ENCODE measurements at regions not wholly inside any gene's neighbourhood (a gene's known extent, or its start where the extent isn't known, plus 50 kb on each side); places are given as distances from the start of the nearest gene placed in this dataset.

- TF ChIP-seq BHLHE40 (IDR thresholded peaks at IDR 0.05; ENCODE audit: low read depth, low read length) (no peak), MAZ (IDR thresholded peaks at IDR 0.05; ENCODE audit: borderline replicate concordance, low read depth, low read length) (no peak), FOS (IDR thresholded peaks at IDR 0.05; ENCODE audit: low read depth, low read length) (no peak), SMC3 (IDR thresholded peaks at IDR 0.05; ENCODE audit: low read depth, low read length) (no peak), CEBPB (IDR thresholded peaks at IDR 0.05; ENCODE audit: low read depth, low read length) (no peak), RCOR1 (IDR thresholded peaks at IDR 0.05; ENCODE audit: insufficient replicate concordance, low read length) (no peak), CTCF (conservative IDR thresholded peaks at IDR 0.05; ENCODE audit: low read depth, low read length) (no peak), USF2 (IDR thresholded peaks at IDR 0.05; ENCODE audit: low read depth, low read length) (no peak), RFX5 (IDR thresholded peaks at IDR 0.05; ENCODE audit: low read depth, low read length) (no peak), CHD1 (IDR thresholded peaks at IDR 0.05; ENCODE audit: low read depth, low read length) (no peak), MAFK (IDR thresholded peaks at IDR 0.05; ENCODE audit: low read depth, low read length) (no peak), MXI1 (IDR thresholded peaks at IDR 0.05; ENCODE audit: borderline replicate concordance, low read depth, low read length) (no peak), POLR2A (IDR thresholded peaks at IDR 0.05; ENCODE audit: low read depth, low read length) (no peak)
- TF ChIP-seq, protein P1, sequence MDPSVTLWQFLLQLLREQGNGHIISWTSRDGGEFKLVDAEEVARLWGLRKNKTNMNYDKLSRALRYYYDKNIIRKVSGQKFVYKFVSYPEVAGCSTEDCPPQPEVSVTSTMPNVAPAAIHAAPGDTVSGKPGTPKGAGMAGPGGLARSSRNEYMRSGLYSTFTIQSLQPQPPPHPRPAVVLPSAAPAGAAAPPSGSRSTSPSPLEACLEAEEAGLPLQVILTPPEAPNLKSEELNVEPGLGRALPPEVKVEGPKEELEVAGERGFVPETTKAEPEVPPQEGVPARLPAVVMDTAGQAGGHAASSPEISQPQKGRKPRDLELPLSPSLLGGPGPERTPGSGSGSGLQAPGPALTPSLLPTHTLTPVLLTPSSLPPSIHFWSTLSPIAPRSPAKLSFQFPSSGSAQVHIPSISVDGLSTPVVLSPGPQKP (IDR thresholded peaks at IDR 0.05; ENCODE audit: borderline replicate concordance, low read depth, low read length) = no peak
- no peak overlapping the region for H2BK120ac ChIP-seq (ENCODE audit: low read depth, low read length)
- no peaks in the 10 kb centered on the region for H3K4me1 ChIP-seq (ENCODE audit: control insufficient read depth, insufficient read depth, low read length)
- DNase-seq = no peak
- no peak overlapping the region for H2AK9ac ChIP-seq (replicated peaks; ENCODE audit: low read depth, low read length, poor library complexity)
- H2AK5ac ChIP-seq (ENCODE audit: low read depth, low read length) = no peak overlapping the region
- H3K14ac ChIP-seq (replicated peaks; ENCODE audit: low read depth, low read length) = no peak overlapping the region
- H3K18ac ChIP-seq (ENCODE audit: low read depth, low read length) = no peak overlapping the region
- no peaks in the 10 kb centered on the region for H3K9me1 ChIP-seq (ENCODE audit: insufficient read depth, low read length)
- no peak overlapping the region for H2AFZ ChIP-seq (replicated peaks; ENCODE audit: low read length, poor library complexity)
- no peak for ATAC-seq (ENCODE audit: low read depth)
- CTCF ChIA-PET = no interaction called here
- no peaks in the 10 kb centered on the region for H4K20me1 ChIP-seq (ENCODE audit: insufficient read depth, low read length)
- H2BK15ac ChIP-seq (ENCODE audit: low read depth, low read length) = no peak overlapping the region
- H2BK5ac ChIP-seq (ENCODE audit: low read depth, low read length, poor library complexity, severe bottlenecking) = no peak overlapping the region
- H3K4me2 ChIP-seq (ENCODE audit: low read depth, low read length) = no peak overlapping the region
- POLR2A ChIA-PET (ENCODE audit: unreplicated experiment) = no interaction called here
- dilution Hi-C loops (cut with HindIII; ENCODE audit: low sequenced_read_pairs, unreplicated experiment) = no loop called here
- H3K9me3 ChIP-seq (ENCODE audit: control insufficient read depth, insufficient read depth, low read length) = no peaks in the 10 kb centered on the region
- H3K27me3 ChIP-seq (ENCODE audit: control insufficient read depth, insufficient read depth, low read length) = peaks cover 16% of the 10 kb centered on the region; the same call in 1 of the 2 replicates
- in situ Hi-C loops (cut with MboI; ENCODE audit: low sequenced_read_pairs) = no loop called here
- no peak overlapping the region for H2BK20ac ChIP-seq (ENCODE audit: low read depth, low read length)
- no peaks in the 10 kb centered on the region for H3K36me3 ChIP-seq (ENCODE audit: control insufficient read depth, insufficient read depth, low read length)
- no peak overlapping the region for H3K56ac ChIP-seq (ENCODE audit: extremely low read depth, insufficient read depth, low read length)
- BruUV-seq (replicated peaks) = no TSS peak
- no peaks in the 10 kb centered on the region for H3K79me1 ChIP-seq (ENCODE audit: low read depth in 1 of 2, low read length in 2 of 2)
- no peak overlapping the region for H4K91ac ChIP-seq (ENCODE audit: insufficient read depth, low read depth, low read length)
- H3K27ac ChIP-seq (ENCODE audit: insufficient read depth, low read length) = no peak overlapping the region
- intact Hi-C loops (cut with micrococcal nuclease) = no loop called here
- no peak overlapping the region for H3K23ac ChIP-seq (ENCODE audit: low read depth, low read length)
- H3K4ac ChIP-seq (ENCODE audit: low read depth, low read length) = no peak overlapping the region
- no peak overlapping the region for H4K5ac ChIP-seq (ENCODE audit: low read depth, low read length)
- no peak overlapping the region for H4K8ac ChIP-seq (ENCODE audit: low read depth in 2 of 2, low read length in 2 of 2)
- 90% methylated on average over 6 of the region's 6 CpGs; no CpG with 5 or more reads in 1 of the 2 experiments for WGBS, 2 experiments (ENCODE audit: extremely low coverage in 2 of 2, insufficient read length in 1 of 2)
- no peak overlapping the region for H3K4me3 ChIP-seq (ENCODE audit: insufficient read depth, low read depth, low read length)
- H3K9ac ChIP-seq (ENCODE audit: low read depth, low read length) = no peak overlapping the region
Observed at GRCh38 chr2:240213226-240213475, 72.7 kb upstream of the OTOS start.

Measured in IMR-90 (cell line).